K562 (cell line): ENCODE measurements at regions not wholly inside any gene's neighbourhood (a gene's known extent, or its start where the extent isn't known, plus 50 kb on each side); places are given as distances from the start of the nearest gene placed in this dataset.

Experiments
- ETV6 ChIP-seq, 3 experiments: fragments of 150-350 bp in 1 of 3; sonication (generic) in 1 of 3; formaldehyde crosslinking in 1 of 3; IDR thresholded peaks; 2 replicates each; pipeline versions ENCODE4 v1.6.1 to v1.8.0; 2014 to 2022; ENCODE audit warnings: borderline replicate concordance in 2 of 3, low read depth in 2 of 3, antibody characterized with exemption in 1 of 3, low read length in 1 of 3, mild to moderate bottlenecking in 1 of 3, missing genetic modification reagents in 1 of 3
- HBP1 ChIP-seq: fragments of 450-650 bp; formaldehyde crosslinking; IDR thresholded peaks from 2 replicates; pipeline ENCODE4 v1.4.0; 2022; ENCODE audit warnings: missing genetic modification characterization
- KAT2B ChIP-seq: IDR thresholded peaks from one replicate; pipeline ENCODE4 v1.6.1; 2012; ENCODE audit warnings: low read depth, mild to moderate bottlenecking, control low read depth, inconsistent platforms, low read length, moderate library complexity
- MLX ChIP-seq, 2 experiments: fragments of 450-650 bp in 1 of 2; sonication (generic) in 1 of 2; formaldehyde crosslinking; conservative IDR thresholded peaks; 2 replicates each; pipeline versions ENCODE4 v1.4.0 to v1.8.1; 2020 to 2022; ENCODE audit warnings: mild to moderate bottlenecking in 1 of 2, missing genetic modification reagents in 1 of 2
- SMARCB1 ChIP-seq: IDR thresholded peaks from 2 replicates; pipeline ENCODE4 v1.6.1; 2011; ENCODE audit warnings: improper control_type of control experiment, low read depth; ENCODE audit not compliant: insufficient read length
- TAF1 ChIP-seq: IDR thresholded peaks from 2 replicates; pipeline ENCODE4 v1.6.1; 2011; ENCODE audit warnings: mild to moderate bottlenecking, low read length, moderate library complexity; ENCODE audit not compliant: insufficient read depth, control insufficient read depth, severe bottlenecking; ENCODE audit errors: extremely low read depth
- TBL1XR1 ChIP-seq, 2 experiments: IDR thresholded peaks; 2 replicates each; pipeline ENCODE4 v1.6.1; 2012; ENCODE audit warnings: improper control_type of control experiment in 2 of 2, low read length in 2 of 2, mild to moderate bottlenecking in 1 of 2
- ZNF146 ChIP-seq: IDR thresholded peaks from one replicate; pipeline ENCODE4 v1.6.1; 2018; ENCODE audit warnings: missing compliant biosample characterization; ENCODE audit not compliant: unreplicated experiment
- ZNF23 ChIP-seq: fragments of 250-450 bp; sonication (Bioruptor Pico); IDR thresholded peaks from 2 replicates; pipeline ENCODE4 v1.4.0; 2020; ENCODE audit warnings: mild to moderate bottlenecking
- TF ChIP-seq, protein P1 (sequence below): fragments of 450-650 bp; IDR thresholded peaks from 2 replicates; pipeline ENCODE4 v1.7.0; 2016; ENCODE audit warnings: borderline replicate concordance
- TF ChIP-seq, protein P2 (sequence below): sonication (generic); formaldehyde crosslinking; IDR thresholded peaks from 2 replicates; pipeline ENCODE4 v1.8.1; 2022; ENCODE audit warnings: missing genetic modification reagents

DNA sequence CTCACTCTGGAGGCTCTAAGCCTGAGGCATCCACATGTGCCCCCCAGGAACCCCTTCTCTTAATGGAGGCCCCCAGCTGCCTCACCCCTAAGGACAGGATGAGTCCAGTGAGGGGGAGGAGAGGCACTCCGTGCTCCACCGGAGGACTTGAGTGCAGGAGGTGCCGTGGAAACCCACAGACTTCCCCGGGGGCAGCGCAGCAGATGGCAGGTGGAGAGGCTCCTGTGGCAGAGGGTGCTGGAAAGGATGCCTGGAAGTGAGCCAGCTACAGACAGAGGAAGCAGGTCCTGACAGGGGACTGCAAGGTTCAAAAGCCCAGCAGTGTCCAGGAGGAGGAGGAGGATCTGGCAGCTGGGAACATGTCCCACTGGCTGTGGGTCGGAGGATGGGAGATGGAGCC, 1384.0 kb downstream of the TBC1D22A start:
- no peak for TF ChIP-seq TAF1
- no peak for TF ChIP-seq TBL1XR1 (IDR thresholded peaks at IDR 0.05; ENCODE audit: low read length in 2 of 2)
- no peak for TF ChIP-seq SMARCB1
- TF ChIP-seq ZNF146: no peak
- TF ChIP-seq ZNF23 (CRISPR knock-in tag): no peak
- TF ChIP-seq, protein P1, sequence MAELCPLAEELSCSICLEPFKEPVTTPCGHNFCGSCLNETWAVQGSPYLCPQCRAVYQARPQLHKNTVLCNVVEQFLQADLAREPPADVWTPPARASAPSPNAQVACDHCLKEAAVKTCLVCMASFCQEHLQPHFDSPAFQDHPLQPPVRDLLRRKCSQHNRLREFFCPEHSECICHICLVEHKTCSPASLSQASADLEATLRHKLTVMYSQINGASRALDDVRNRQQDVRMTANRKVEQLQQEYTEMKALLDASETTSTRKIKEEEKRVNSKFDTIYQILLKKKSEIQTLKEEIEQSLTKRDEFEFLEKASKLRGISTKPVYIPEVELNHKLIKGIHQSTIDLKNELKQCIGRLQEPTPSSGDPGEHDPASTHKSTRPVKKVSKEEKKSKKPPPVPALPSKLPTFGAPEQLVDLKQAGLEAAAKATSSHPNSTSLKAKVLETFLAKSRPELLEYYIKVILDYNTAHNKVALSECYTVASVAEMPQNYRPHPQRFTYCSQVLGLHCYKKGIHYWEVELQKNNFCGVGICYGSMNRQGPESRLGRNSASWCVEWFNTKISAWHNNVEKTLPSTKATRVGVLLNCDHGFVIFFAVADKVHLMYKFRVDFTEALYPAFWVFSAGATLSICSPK: no peak
- no peak for TF ChIP-seq HBP1 (CRISPR knock-in tag)
- TF ChIP-seq KAT2B: no peak
- no peak for TF ChIP-seq ETV6 (IDR thresholded peaks at IDR 0.05; ENCODE audit: borderline replicate concordance in 1 of 2, low read depth in 2 of 2, low read length in 1 of 2)
- TF ChIP-seq ETV6 (CRISPR knock-in tag; IDR thresholded peaks at IDR 0.05; ENCODE audit: borderline replicate concordance): no peak
- TF ChIP-seq, protein P2, sequence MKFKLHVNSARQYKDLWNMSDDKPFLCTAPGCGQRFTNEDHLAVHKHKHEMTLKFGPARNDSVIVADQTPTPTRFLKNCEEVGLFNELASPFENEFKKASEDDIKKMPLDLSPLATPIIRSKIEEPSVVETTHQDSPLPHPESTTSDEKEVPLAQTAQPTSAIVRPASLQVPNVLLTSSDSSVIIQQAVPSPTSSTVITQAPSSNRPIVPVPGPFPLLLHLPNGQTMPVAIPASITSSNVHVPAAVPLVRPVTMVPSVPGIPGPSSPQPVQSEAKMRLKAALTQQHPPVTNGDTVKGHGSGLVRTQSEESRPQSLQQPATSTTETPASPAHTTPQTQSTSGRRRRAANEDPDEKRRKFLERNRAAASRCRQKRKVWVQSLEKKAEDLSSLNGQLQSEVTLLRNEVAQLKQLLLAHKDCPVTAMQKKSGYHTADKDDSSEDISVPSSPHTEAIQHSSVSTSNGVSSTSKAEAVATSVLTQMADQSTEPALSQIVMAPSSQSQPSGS (CRISPR knock-in tag): no peak
- no peak for TF ChIP-seq MLX (CRISPR knock-in tag; conservative IDR thresholded peaks at IDR 0.05)
